ENCODE measurements at regions not wholly inside any gene's neighbourhood (a gene's known extent, or its start where the extent isn't known, plus 50 kb on each side); places are given as distances from the start of the nearest gene placed in this dataset.

GRCh38 chr1:244325056-244325758 lies 126.5 kb downstream of the ADSS2 start:
- TF ChIP-seq, protein P1, sequence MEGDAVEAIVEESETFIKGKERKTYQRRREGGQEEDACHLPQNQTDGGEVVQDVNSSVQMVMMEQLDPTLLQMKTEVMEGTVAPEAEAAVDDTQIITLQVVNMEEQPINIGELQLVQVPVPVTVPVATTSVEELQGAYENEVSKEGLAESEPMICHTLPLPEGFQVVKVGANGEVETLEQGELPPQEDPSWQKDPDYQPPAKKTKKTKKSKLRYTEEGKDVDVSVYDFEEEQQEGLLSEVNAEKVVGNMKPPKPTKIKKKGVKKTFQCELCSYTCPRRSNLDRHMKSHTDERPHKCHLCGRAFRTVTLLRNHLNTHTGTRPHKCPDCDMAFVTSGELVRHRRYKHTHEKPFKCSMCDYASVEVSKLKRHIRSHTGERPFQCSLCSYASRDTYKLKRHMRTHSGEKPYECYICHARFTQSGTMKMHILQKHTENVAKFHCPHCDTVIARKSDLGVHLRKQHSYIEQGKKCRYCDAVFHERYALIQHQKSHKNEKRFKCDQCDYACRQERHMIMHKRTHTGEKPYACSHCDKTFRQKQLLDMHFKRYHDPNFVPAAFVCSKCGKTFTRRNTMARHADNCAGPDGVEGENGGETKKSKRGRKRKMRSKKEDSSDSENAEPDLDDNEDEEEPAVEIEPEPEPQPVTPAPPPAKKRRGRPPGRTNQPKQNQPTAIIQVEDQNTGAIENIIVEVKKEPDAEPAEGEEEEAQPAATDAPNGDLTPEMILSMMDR (IDR thresholded peaks at IDR 0.05), result no peak
- TF ChIP-seq POLR2A (IDR thresholded peaks at IDR 0.05) (no peak), POLR2AphosphoS5 (IDR thresholded peaks at IDR 0.05) (peak in 2 of 3 donors; percentile 54 to 72), EP300 (IDR thresholded peaks at IDR 0.05) (no peak)

All from stomach (tissue), 4 donors.